ENCODE measurements at regions not wholly inside any gene's neighbourhood (a gene's known extent, or its start where the extent isn't known, plus 50 kb on each side); places are given as distances from the start of the nearest gene placed in this dataset.

DNA sequence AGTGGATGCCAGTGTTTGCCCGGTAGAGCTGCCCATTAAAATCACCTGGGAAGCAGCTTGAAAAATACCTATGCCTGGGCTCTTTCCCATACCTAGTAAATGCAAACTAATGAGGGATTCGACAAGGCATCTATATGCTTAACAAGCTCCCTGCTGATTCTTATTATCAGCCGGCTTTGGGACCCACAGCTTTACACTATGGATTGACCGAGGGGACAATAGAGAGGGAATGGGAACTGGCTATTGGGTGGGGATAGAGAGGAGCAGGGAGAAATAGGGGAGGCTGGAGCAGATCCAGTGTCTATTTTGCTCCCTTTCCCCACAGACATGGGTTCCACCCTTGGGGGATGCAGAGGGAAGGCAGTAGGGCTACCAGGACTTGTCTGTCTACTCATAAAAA, 103.1 kb upstream of the TEX13D start:
- H3K4me3 ChIP-seq (ENCODE audit: low read depth, low read length): no peak overlapping the region
- no peak for DNase-seq (ENCODE audit: low read depth)
- TF ChIP-seq, protein P1, sequence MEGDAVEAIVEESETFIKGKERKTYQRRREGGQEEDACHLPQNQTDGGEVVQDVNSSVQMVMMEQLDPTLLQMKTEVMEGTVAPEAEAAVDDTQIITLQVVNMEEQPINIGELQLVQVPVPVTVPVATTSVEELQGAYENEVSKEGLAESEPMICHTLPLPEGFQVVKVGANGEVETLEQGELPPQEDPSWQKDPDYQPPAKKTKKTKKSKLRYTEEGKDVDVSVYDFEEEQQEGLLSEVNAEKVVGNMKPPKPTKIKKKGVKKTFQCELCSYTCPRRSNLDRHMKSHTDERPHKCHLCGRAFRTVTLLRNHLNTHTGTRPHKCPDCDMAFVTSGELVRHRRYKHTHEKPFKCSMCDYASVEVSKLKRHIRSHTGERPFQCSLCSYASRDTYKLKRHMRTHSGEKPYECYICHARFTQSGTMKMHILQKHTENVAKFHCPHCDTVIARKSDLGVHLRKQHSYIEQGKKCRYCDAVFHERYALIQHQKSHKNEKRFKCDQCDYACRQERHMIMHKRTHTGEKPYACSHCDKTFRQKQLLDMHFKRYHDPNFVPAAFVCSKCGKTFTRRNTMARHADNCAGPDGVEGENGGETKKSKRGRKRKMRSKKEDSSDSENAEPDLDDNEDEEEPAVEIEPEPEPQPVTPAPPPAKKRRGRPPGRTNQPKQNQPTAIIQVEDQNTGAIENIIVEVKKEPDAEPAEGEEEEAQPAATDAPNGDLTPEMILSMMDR (IDR thresholded peaks at IDR 0.05; ENCODE audit: low read depth, low read length): no peak
- TF ChIP-seq MAX (IDR thresholded peaks at IDR 0.05; ENCODE audit: low read depth, low read length) (no peak), MYC (IDR thresholded peaks at IDR 0.05; ENCODE audit: low read depth, low read length) (no peak), POLR2A (IDR thresholded peaks at IDR 0.05; ENCODE audit: extremely low read depth, insufficient read length) (no peak)

GRCh38 chrX:124230655-124231450, 101.6 kb upstream of the TEX13D start:
- H3K4me3 ChIP-seq (ENCODE audit: low read depth, low read length): no peak overlapping the region
- no peak for DNase-seq (ENCODE audit: low read depth)
- TF ChIP-seq MAX (IDR thresholded peaks at IDR 0.05; ENCODE audit: low read depth, low read length): no peak
- no peak for TF ChIP-seq POLR2A (IDR thresholded peaks at IDR 0.05; ENCODE audit: extremely low read depth, insufficient read length)

GRCh38 chrX:124231451-124231759, 101.1 kb upstream of the TEX13D start:
- no peak for TF ChIP-seq POLR2A (IDR thresholded peaks at IDR 0.05; ENCODE audit: extremely low read depth, insufficient read length)
- no peak for TF ChIP-seq MYC (IDR thresholded peaks at IDR 0.05; ENCODE audit: low read depth, low read length)
- TF ChIP-seq, protein P1 (IDR thresholded peaks at IDR 0.05; ENCODE audit: low read depth, low read length): no peak
- no peak for TF ChIP-seq MAX (IDR thresholded peaks at IDR 0.05; ENCODE audit: low read depth, low read length)
- no peak for DNase-seq (ENCODE audit: low read depth)
- no peak overlapping the region for H3K4me3 ChIP-seq (ENCODE audit: low read depth, low read length)

GRCh38 chrX:124232523-124233201, 99.8 kb upstream of the TEX13D start:
- DNase-seq (ENCODE audit: low read depth): no peak
- H3K4me3 ChIP-seq (ENCODE audit: low read depth, low read length): no peak overlapping the region
- no peak for TF ChIP-seq MYC (IDR thresholded peaks at IDR 0.05; ENCODE audit: low read depth, low read length)
- TF ChIP-seq, protein P1 (IDR thresholded peaks at IDR 0.05; ENCODE audit: low read depth, low read length): no peak
- TF ChIP-seq MAX (IDR thresholded peaks at IDR 0.05; ENCODE audit: low read depth, low read length): no peak
- no peak for TF ChIP-seq POLR2A (IDR thresholded peaks at IDR 0.05; ENCODE audit: extremely low read depth, insufficient read length)

DNA sequence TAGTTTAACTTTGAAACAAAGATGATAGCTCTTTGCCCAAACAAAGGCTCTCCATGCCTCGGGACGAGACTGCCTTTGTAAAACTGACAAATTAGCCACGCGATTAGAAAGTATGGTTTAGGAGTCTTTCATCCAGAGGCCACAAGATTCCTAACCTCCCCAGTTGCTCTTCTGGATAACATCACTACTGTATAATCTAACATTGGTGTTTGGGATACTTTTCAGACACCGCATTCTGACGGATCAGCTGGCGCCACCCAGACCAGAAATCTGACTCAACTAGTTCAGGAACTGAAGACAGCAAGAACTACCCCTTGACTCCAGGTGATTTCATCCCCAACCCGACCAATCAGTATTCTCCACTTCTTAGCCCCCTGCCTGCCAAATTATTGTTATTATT, 98.1 kb upstream of the TEX13D start:
- TF ChIP-seq POLR2A (IDR thresholded peaks at IDR 0.05; ENCODE audit: extremely low read depth, insufficient read length) (no peak), MYC (IDR thresholded peaks at IDR 0.05; ENCODE audit: low read depth, low read length) (no peak), MAX (IDR thresholded peaks at IDR 0.05; ENCODE audit: low read depth, low read length) (no peak)
- TF ChIP-seq, protein P1 (IDR thresholded peaks at IDR 0.05; ENCODE audit: low read depth, low read length): no peak
- H3K4me3 ChIP-seq (ENCODE audit: low read depth, low read length): no peak overlapping the region
- DNase-seq (ENCODE audit: low read depth): no peak

- no peak overlapping the region for H3K4me3 ChIP-seq (ENCODE audit: low read depth, low read length)
- TF ChIP-seq POLR2A (IDR thresholded peaks at IDR 0.05; ENCODE audit: extremely low read depth, insufficient read length) (no peak), MYC (IDR thresholded peaks at IDR 0.05; ENCODE audit: low read depth, low read length) (no peak), MAX (IDR thresholded peaks at IDR 0.05; ENCODE audit: low read depth, low read length) (no peak)
- TF ChIP-seq, protein P1 (IDR thresholded peaks at IDR 0.05; ENCODE audit: low read depth, low read length): no peak
- no peak for DNase-seq (ENCODE audit: low read depth)
Observed at GRCh38 chrX:124238268-124238667, 94.2 kb upstream of the TEX13D start.
